HCT116 (cell line): ENCODE measurements at regions not wholly inside any gene's neighbourhood (a gene's known extent, or its start where the extent isn't known, plus 50 kb on each side); places are given as distances from the start of the nearest gene placed in this dataset.

Experiments used
- ATAC-seq: fragments of 200-7000 bp; cut with Tn5 transposase; 2 replicates; pipeline ENCODE4 v1.9.1; 2020; ENCODE audit warnings: mild to moderate bottlenecking, moderate library complexity
- BruUV-seq: library from RNA; stranded (reverse); fragments of 400-500 nt; replicated peaks from 2 replicates; lab custom pipeline; 2021; lab: Mats Ljungman, UMichigan
- CTCF ChIA-PET: fragments of 300-600 bp; sonication (Branson Sonifier 250); formaldehyde crosslinking; loops from one replicate; lab custom pipeline; 2021; ENCODE audit warnings: antibody characterized with exemption; lab: Charles Lee
- POLR2A ChIA-PET: fragments of 300-600, 350-600 bp; sonication (Branson Sonifier 250); formaldehyde crosslinking; loops from one replicate; lab custom pipeline; 2021; ENCODE audit warnings: antibody characterized with exemption; lab: Charles Lee
- RAD21 ChIA-PET, 2 experiments: fragments of 300-600 bp; sonication (Branson Sonifier 250); formaldehyde crosslinking; loops; one replicate each; lab custom pipeline; 2023; ENCODE audit warnings: low total read pairs in 2 of 2; ENCODE audit not compliant: uncharacterized antibody in 2 of 2, unreplicated experiment in 2 of 2, low non-redundant PET in 1 of 2; lab: Charles Lee
- DNase-seq: peaks from one replicate; pipeline ENCODE4 v3.0.0-alpha.2; 2010; ENCODE audit warnings: low read depth, low spot score
- H2AFZ ChIP-seq: fragments of 200-600 bp; shearing (Covaris generic), sonication (generic); 2 replicates; pipeline ENCODE4 v1.6.1; 2017; ENCODE audit warnings: low read depth, mixed run types, mixed read lengths, antibody characterized with exemption, low read length; ENCODE audit not compliant: poor library complexity, severe bottlenecking
- H3K27ac ChIP-seq: 2 replicates; pipeline ENCODE4 v1.5.1; 2012; ENCODE audit warnings: low read depth, low read length
- H3K27me3 ChIP-seq: fragments of 200-600 bp; sonication (generic); 2 replicates; pipeline ENCODE4 v1.6.1; 2016; ENCODE audit warnings: mixed run types, low read length, mixed read lengths; ENCODE audit not compliant: insufficient read depth
- H3K36me3 ChIP-seq, 2 experiments: fragments of 200-500 bp in 1 of 2; fragments of 200-600 bp in 1 of 2; sonication (Bioruptor generic) in 1 of 2; sonication (generic) in 1 of 2; 2 replicates each; pipeline versions ENCODE4 v1.5.1 to v1.6.1; 2014 to 2016; ENCODE audit warnings: low read length in 2 of 2, inconsistent platforms in 1 of 2, mixed read lengths in 1 of 2, mixed run types in 1 of 2; ENCODE audit not compliant: insufficient read depth in 2 of 2, control insufficient read depth in 1 of 2
- H3K4me1 ChIP-seq, 2 experiments: fragments of 200-600 bp in 1 of 2; sonication (generic) in 1 of 2; 2 replicates each; pipeline versions ENCODE4 v1.5.1 to v1.6.1; 2012 to 2017; ENCODE audit warnings: low read length in 2 of 2, inconsistent platforms in 1 of 2, mild to moderate bottlenecking in 1 of 2, mixed read lengths in 1 of 2, mixed run types in 1 of 2, moderate library complexity in 1 of 2; ENCODE audit not compliant: insufficient read depth in 2 of 2, control insufficient read depth in 1 of 2
- H3K4me2 ChIP-seq: fragments of 200-600 bp; sonication (generic); 2 replicates; pipeline ENCODE4 v1.6.1; 2017; ENCODE audit warnings: mixed run types, low read length, mixed read lengths
- H3K4me3 ChIP-seq, 2 experiments: fragments of 200-600 bp in 1 of 2; sonication (generic) in 1 of 2; replicated peaks in 1 of 2; 2 replicates each; pipeline ENCODE4 v1.5.1; 2011 to 2016; ENCODE audit warnings: low read length in 2 of 2, control low read depth in 1 of 2, low read depth in 1 of 2, mild to moderate bottlenecking in 1 of 2, mixed read lengths in 1 of 2, mixed run types in 1 of 2
- H3K79me2 ChIP-seq: fragments of 200-600 bp; sonication (generic); 2 replicates; pipeline ENCODE4 v1.6.1; 2017; ENCODE audit warnings: mild to moderate bottlenecking, mixed run types, low read length, moderate library complexity, mixed read lengths; ENCODE audit not compliant: insufficient read depth
- H3K9ac ChIP-seq: fragments of 200-600 bp; sonication (generic); 2 replicates; pipeline ENCODE4 v1.6.1; 2016; ENCODE audit warnings: low read length, mixed read lengths
- H3K9me2 ChIP-seq: fragments of 200-600 bp; sonication (generic), shearing (Covaris generic); 2 replicates; pipeline ENCODE4 v1.6.1; 2017; ENCODE audit warnings: mixed run types, mild to moderate bottlenecking, moderate library complexity; ENCODE audit not compliant: insufficient read depth
- H3K9me3 ChIP-seq, 2 experiments: fragments of 200-500 bp in 1 of 2; fragments of 200-600 bp in 1 of 2; sonication (Bioruptor generic) in 1 of 2; sonication (generic) in 1 of 2; 2 replicates each; pipeline ENCODE4 v1.6.1; 2014 to 2017; ENCODE audit warnings: low read length in 2 of 2, mixed read lengths in 2 of 2, inconsistent platforms in 1 of 2, low read depth in 1 of 2, mild to moderate bottlenecking in 1 of 2, mixed run types in 1 of 2, moderate library complexity in 1 of 2; ENCODE audit not compliant: control insufficient read depth in 1 of 2, insufficient read depth in 1 of 2
- H4K20me1 ChIP-seq: fragments of 200-600 bp; sonication (generic), shearing (Covaris generic); 2 replicates; pipeline ENCODE4 v1.6.1; 2017; ENCODE audit warnings: mixed run types, mild to moderate bottlenecking, moderate library complexity; ENCODE audit not compliant: insufficient read depth
- CBX3 ChIP-seq: IDR thresholded peaks from 2 replicates; pipeline ENCODE4 v1.6.1; 2012; ENCODE audit warnings: low read depth
- CEBPB ChIP-seq: IDR thresholded peaks from 2 replicates; pipeline ENCODE4 v1.6.1; 2012; ENCODE audit warnings: low read depth
- CTCF ChIP-seq, 3 experiments: fragments of 200-600 bp in 1 of 3; sonication (generic) in 1 of 3; IDR thresholded peaks in 2 of 3; conservative IDR thresholded peaks in 1 of 3; 2 replicates each; pipeline ENCODE4 v1.5.1; 2012 to 2017; ENCODE audit warnings: low read depth in 2 of 3, low read length in 2 of 3, antibody characterized with exemption in 1 of 3, borderline replicate concordance in 1 of 3, control low read depth in 1 of 3, mild to moderate bottlenecking in 1 of 3, mixed read lengths in 1 of 3, mixed run types in 1 of 3, moderate library complexity in 1 of 3; ENCODE audit not compliant: insufficient read depth in 1 of 3
- EGR1 ChIP-seq: IDR thresholded peaks from 2 replicates; pipeline ENCODE4 v1.6.1; 2012; ENCODE audit warnings: low read depth
- ELF1 ChIP-seq: IDR thresholded peaks from 2 replicates; pipeline ENCODE4 v1.6.1; 2012; ENCODE audit warnings: low read depth, borderline replicate concordance
- EZH2 ChIP-seq: fragments of 200-600 bp; sonication (generic); IDR thresholded peaks from 2 replicates; pipeline ENCODE4 v1.6.1; 2017; ENCODE audit warnings: antibody characterized with exemption, mixed run types
- EZH2phosphoT487 ChIP-seq: fragments of 200-600 bp; IDR thresholded peaks from 2 replicates; pipeline ENCODE4 v1.6.1; 2018; ENCODE audit warnings: antibody characterized with exemption, borderline replicate concordance
- JUND ChIP-seq: IDR thresholded peaks from 2 replicates; pipeline ENCODE4 v1.6.1; 2012
- MAX ChIP-seq: IDR thresholded peaks from 2 replicates; pipeline ENCODE4 v1.6.1; 2012
- POLR2AphosphoS5 ChIP-seq: IDR thresholded peaks from 2 replicates; pipeline ENCODE4 v1.6.1; 2011; ENCODE audit warnings: mild to moderate bottlenecking, low read depth, low read length, moderate library complexity
- RAD21 ChIP-seq: IDR thresholded peaks from 2 replicates; pipeline ENCODE4 v1.6.1; 2012; ENCODE audit warnings: low read depth, mild to moderate bottlenecking
- SIN3A ChIP-seq: IDR thresholded peaks from 2 replicates; pipeline ENCODE4 v1.6.1; 2012; ENCODE audit warnings: low read depth
- SP1 ChIP-seq: IDR thresholded peaks from 2 replicates; pipeline ENCODE4 v1.6.1; 2012; ENCODE audit warnings: low read depth
- SRF ChIP-seq: IDR thresholded peaks from 2 replicates; pipeline ENCODE4 v1.6.1; 2012; ENCODE audit warnings: low read depth
- TCF7L2 ChIP-seq: IDR thresholded peaks from 2 replicates; pipeline ENCODE4 v1.7.0; 2011; ENCODE audit warnings: borderline replicate concordance, inconsistent platforms; ENCODE audit not compliant: insufficient read depth, insufficient read length; ENCODE audit errors: extremely low read depth
- ZBTB33 ChIP-seq: IDR thresholded peaks from 2 replicates; pipeline ENCODE4 v1.6.1; 2011; ENCODE audit warnings: mild to moderate bottlenecking, low read length, moderate library complexity; ENCODE audit not compliant: insufficient replicate concordance; ENCODE audit errors: extremely low read depth
- ZFX ChIP-seq: fragments of 450-650 bp; IDR thresholded peaks from 2 replicates; pipeline ENCODE4 v1.6.1; 2017
- intact Hi-C: fragments of 100-400 bp; cut with micrococcal nuclease; formaldehyde crosslinking; loops from 2 replicates; pipeline ENCODE4 v1.10.0; 2022

- ChIA-PET CTCF (no interaction called here), POLR2A (no interaction called here), RAD21 (no interaction called here)
- no peaks in the 10 kb centered on the region for H3K36me3 ChIP-seq
- BruUV-seq: no TSS peak
- H3K27ac ChIP-seq: no peak overlapping the region
- H3K27me3 ChIP-seq: no peaks in the 10 kb centered on the region
- H2AFZ ChIP-seq: no peak overlapping the region
- H3K4me2 ChIP-seq: no peak overlapping the region
- intact Hi-C loops: no loop called here
- H3K4me1 ChIP-seq: no peaks in the 10 kb centered on the region
- no peaks in the 10 kb centered on the region for H3K9me3 ChIP-seq
- no peaks in the 10 kb centered on the region for H4K20me1 ChIP-seq
- H3K79me2 ChIP-seq: no peaks in the 10 kb centered on the region
- H3K4me3 ChIP-seq: no peak overlapping the region
- no peak for ATAC-seq
- no peaks in the 10 kb centered on the region for H3K9me2 ChIP-seq
- no peak for TF ChIP-seq SRF
- TF ChIP-seq SIN3A: no peak
- no peak for TF ChIP-seq POLR2AphosphoS5
- TF ChIP-seq JUND: no peak
- no peak for TF ChIP-seq CBX3
- no peak for TF ChIP-seq EZH2
- TF ChIP-seq MAX: no peak
- no peak for TF ChIP-seq EGR1
- TF ChIP-seq ZFX: no peak
- TF ChIP-seq CEBPB: no peak
- TF ChIP-seq EZH2phosphoT487: no peak
- TF ChIP-seq ZBTB33: no peak
- TF ChIP-seq TCF7L2: no peak
- no peak for TF ChIP-seq ELF1
- no peak for TF ChIP-seq CTCF (IDR thresholded peaks at IDR 0.05 in 2 of 3, conservative IDR thresholded peaks at IDR 0.05 in 1 of 3; ENCODE audit: borderline replicate concordance in 1 of 3, insufficient read depth in 1 of 3, low read depth in 2 of 3, low read length in 2 of 3)
- no peak for TF ChIP-seq SP1
- TF ChIP-seq RAD21: no peak
- H3K9ac ChIP-seq: no peak overlapping the region
- DNase-seq: no peak
These were observed 55.0 kb upstream of the FAM9B start for GRCh38 chrX:9088896-9089295.
